ENCODE measurements at regions not wholly inside any gene's neighbourhood (a gene's known extent, or its start where the extent isn't known, plus 50 kb on each side); places are given as distances from the start of the nearest gene placed in this dataset.
"Not testable (repeated sequence)": the region's sequence is repeated elsewhere in the genome, so short reads cannot be mapped to it uniquely, and the experiment has no call there.

DNA sequence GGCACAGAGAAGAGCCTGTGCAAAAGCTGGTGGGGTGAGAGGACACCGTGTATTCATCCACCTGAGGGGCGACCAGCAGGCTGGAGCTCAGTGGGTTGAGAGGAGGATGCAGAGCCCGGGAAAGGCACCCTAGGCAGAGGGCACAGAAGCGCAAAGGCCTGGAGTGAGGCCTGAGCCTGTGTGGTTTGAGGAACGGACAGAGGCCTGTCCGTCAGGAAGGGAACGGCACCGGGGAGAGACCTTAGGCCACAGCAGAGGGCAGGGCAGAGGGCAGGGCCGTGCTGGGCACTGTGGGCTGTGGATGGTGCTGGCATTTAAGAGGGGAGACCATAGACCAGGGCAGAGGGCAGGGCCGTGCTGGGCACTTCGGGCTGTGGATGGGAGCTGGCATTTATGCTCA lies 59.5 kb upstream of the APOD start:
- H3K4me3 Mint-ChIP-seq; ATAC-seq; H3K27me3 Mint-ChIP-seq; DNase-seq; CTCF ChIA-PET; H3K9me3 Mint-ChIP-seq (ENCODE audit: low read depth); H3K4me1 Mint-ChIP-seq; H3K36me3 Mint-ChIP-seq: not testable (repeated sequence)
- H3K27ac Mint-ChIP-seq = peak overlapping the region; percentile 3

DNA sequence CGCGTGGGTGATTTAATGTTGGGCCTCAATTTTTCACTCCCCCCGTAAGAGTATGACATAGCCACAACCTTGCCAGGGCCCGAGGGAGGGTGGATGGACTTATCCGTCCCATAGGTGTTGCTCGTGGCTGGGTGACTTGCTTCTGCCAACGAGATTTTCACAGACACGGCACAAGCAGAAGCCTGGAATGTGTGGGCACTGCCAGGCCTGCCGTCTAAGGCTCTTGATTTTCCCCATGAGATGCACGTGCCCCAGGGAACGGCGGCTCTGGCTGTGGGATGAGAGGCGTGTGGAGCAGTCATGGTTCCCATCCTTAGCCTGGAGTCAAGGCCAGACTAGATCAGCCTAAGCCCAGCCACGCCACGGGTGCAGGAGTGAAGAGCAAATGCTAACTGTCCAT lies 58.6 kb upstream of the APOD start:
- H3K36me3 Mint-ChIP-seq; CTCF ChIA-PET; H3K4me3 Mint-ChIP-seq; H3K27ac Mint-ChIP-seq; H3K4me1 Mint-ChIP-seq; ATAC-seq; H3K27me3 Mint-ChIP-seq; H3K9me3 Mint-ChIP-seq (ENCODE audit: low read depth); DNase-seq: not testable (repeated sequence)

DNA sequence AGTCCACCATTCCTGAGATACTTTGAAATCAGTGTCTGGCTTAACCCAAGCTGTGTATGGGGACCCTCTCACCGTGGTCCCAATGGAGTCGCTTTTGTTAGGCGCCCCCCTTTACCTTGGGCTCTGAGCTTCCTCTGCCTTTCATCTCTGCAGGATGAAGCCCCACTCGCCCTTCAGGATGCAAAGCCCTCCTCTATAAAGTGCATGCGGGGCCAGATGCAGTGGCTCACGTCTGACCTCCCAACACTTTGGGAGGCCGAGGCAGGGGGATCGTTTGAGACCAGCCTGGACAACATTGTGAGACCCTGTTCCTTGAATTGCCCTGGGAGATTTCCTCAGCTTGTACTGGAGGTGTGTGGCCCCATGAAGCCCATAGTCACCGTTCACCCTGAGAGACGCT lies 54.7 kb upstream of the APOD start:
- H3K27me3 Mint-ChIP-seq; H3K9me3 Mint-ChIP-seq (ENCODE audit: low read depth); H3K27ac Mint-ChIP-seq; H3K4me3 Mint-ChIP-seq; DNase-seq; CTCF ChIA-PET; H3K36me3 Mint-ChIP-seq; ATAC-seq: not testable (repeated sequence)
- peaks cover 17% of the 10 kb centered on the region for H3K4me1 Mint-ChIP-seq

DNA sequence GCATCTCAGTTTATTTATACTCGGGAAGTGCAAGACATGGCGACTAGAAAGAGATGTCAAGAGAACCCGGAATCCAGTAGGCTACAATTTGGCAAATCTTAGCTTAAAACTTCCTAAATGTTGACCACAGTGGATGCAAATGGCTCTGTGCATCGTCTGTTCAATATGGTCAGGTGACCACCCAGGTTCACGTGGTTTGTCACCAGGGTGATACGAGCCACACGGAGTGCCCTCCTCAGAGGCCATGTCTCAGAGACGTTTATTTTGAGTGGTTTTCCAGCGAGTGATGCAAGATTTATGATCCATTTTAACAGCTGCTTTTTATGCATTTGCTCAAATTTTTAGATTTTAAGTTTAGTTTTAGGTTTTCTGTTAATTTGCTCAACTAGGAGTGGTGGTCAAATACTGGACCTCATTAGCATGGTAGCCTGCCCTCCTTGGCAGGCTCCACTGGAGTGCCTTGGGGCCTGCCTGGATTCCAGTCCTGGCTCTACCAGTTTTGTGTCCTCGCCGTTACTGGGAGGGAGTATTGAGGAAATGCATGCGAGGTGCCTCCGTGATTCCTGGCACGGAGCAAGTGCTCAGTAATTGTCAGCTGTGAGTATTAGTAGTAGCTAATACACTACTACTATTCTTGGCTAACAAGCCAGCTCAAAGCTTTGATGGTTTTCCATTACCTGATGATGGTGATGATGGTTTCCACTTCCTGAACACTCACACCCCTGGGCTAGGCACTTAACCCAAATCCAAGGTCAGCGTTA lies 53.9 kb upstream of the APOD start:
- H3K27me3 Mint-ChIP-seq; DNase-seq; H3K27ac Mint-ChIP-seq; H3K36me3 Mint-ChIP-seq; H3K4me3 Mint-ChIP-seq; ATAC-seq; CTCF ChIA-PET; H3K9me3 Mint-ChIP-seq (ENCODE audit: low read depth): not testable (repeated sequence)
- peaks cover 22% of the 10 kb centered on the region for H3K4me1 Mint-ChIP-seq

DNA sequence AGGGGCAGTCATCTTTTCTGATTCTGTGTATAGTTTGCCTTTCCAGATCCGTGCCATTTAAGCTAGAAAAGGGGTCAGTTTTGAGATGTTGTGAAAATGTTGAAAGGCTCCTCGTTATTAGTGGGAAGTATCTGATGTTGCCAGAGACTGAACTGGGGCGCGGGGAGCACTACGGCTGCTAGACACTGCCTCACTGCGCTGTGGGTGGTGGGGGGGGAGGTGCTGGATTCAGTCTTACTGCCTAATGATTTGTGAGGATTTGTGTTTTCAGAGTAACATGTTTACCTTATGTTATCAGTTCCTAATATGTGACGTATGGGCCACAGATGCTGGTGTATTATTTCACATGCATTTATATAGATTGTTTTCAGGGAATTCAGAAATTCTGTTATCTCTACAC lies 53.3 kb upstream of the APOD start:
- H3K36me3 Mint-ChIP-seq = not testable (repeated sequence)
- H3K4me3 Mint-ChIP-seq = peak overlapping the region; percentile 17

DNA sequence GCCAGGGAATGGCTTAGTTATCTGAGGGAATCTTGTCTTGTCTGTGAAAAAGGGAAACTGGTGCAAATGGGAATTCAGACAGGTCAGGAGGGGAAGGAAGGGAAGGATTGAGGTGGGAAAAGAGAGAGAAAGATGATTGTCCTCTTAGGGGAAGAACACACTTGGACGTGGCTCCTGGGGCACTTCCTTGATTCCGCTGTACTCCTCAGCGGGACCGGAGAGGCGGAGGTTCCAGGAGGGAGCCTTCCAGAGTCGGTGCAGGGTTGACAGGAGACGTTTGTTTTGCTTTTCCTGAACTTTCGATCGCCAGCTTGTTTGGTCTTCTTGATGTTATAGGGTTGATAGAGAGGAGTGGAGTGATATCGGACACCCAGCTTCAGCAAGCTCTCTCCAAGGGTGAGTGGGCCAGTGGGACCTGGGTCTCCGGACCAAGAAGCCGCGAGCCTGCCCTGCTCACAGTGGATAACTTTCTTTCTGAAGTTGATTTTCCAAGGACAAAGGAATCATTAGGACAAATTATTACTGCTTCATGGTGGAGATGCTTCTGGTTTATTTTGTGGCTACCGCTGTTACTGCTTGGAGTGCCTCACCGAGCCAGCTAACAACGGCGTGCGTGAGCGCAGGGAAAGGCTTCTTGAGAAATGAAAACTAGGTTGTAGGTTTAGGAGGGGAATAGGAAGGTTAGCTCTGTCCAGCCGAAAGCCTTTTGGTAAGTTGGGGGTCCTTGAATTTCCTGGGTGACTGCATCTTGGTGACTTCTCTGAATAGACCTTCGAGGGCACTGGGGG lies 52.4 kb upstream of the APOD start:
- DNase-seq; H3K9me3 Mint-ChIP-seq (ENCODE audit: low read depth); H3K27ac Mint-ChIP-seq; H3K36me3 Mint-ChIP-seq; H3K27me3 Mint-ChIP-seq; CTCF ChIA-PET; ATAC-seq: not testable (repeated sequence)
- Mint-ChIP-seq H3K4me1 (peaks cover 25% of the 10 kb centered on the region), H3K4me3 (peak overlapping the region; percentile 47)

More for the DNA sequence above, 53.3 kb upstream of the APOD start:
- CTCF ChIA-PET; H3K9me3 Mint-ChIP-seq (ENCODE audit: low read depth); ATAC-seq; H3K27ac Mint-ChIP-seq; DNase-seq; H3K27me3 Mint-ChIP-seq: not testable (repeated sequence)
- H3K4me1 Mint-ChIP-seq = peaks cover 25% of the 10 kb centered on the region

DNA sequence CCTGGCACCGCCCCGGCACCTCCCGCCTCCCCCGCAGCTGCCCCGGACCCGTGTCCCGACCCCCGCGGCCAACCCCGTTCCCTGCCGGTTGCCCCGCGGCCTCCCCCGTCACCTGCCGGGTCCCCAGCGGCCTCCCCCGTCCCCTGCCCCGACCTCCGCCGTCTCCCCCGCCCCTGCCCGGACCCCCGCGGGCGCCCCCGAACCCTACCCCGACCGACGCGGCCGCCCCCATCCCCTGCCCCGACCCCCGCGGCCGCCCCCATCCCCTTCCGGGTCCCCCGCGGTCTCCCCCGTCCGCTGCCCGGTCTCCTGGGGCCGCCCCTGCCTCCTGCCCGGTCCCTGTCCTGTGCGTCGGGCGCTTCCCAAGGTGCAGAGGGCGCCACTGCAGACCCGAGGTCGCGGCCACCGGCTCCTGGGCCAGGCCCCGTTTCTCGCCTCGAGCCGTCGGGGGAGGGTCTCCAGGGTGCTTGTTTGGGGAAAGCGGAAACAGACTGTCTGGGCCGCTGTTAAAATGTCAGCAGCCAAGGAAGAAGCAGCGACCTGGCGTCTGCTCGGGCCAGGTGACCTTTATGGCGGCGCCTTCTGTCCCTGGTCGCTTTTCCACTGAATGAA lies 51.6 kb upstream of the APOD start:
- ATAC-seq = not testable (repeated sequence)

DNA sequence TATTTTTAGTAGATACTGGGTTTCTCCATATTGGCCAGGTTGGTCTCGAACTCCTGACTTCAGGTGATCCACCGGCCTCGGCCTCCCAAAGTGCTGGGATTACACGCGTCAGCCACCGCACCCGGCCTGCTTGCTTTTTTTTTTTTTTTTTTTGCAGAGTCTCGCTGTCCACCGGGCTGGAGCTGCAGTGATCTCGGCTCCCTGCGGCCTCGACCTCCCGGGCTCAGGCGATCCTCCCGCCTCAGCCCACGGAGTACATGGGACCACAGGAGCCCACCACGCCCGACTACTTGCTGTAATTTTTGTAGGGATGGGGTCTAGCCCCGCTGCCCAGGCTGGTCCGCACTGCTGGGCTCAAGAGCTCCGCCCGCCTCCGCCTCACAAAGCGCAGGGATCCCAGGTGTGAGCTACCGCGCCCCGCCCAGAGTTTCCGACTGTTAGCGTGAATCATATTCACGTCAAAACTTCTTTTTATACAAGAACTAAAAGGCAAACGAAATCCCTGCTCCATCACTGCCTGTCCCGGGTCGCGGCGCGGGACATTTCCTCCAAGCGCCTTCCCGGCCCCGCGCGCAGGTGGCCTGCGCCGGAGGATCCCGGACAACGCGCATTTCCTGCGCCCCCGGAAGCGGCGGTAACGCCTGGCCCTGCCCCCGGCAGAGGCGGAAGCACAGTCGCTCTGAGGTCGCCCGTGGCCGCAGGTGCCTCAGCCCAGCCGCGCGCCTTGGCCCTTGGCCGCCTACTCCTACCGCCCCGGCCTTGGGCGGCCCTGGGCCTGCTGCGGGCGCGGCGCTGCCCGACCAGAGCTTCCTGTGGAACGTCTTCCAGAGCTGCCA lies 50.9 kb upstream of the APOD start:
- H3K27me3 Mint-ChIP-seq; CTCF ChIA-PET; H3K4me3 Mint-ChIP-seq; H3K27ac Mint-ChIP-seq; H3K9me3 Mint-ChIP-seq (ENCODE audit: low read depth); H3K36me3 Mint-ChIP-seq: not testable (repeated sequence)
- H3K4me1 Mint-ChIP-seq = peaks cover 25% of the 10 kb centered on the region
- peak; percentile 73 for DNase-seq
- peak; percentile 94 for ATAC-seq

More for the DNA sequence above, 51.6 kb upstream of the APOD start:
- H3K9me3 Mint-ChIP-seq (ENCODE audit: low read depth); H3K27ac Mint-ChIP-seq; H3K27me3 Mint-ChIP-seq; CTCF ChIA-PET; H3K4me3 Mint-ChIP-seq; H3K36me3 Mint-ChIP-seq; DNase-seq: not testable (repeated sequence)
- peaks cover 25% of the 10 kb centered on the region for H3K4me1 Mint-ChIP-seq
